ENCODE measurements at regions not wholly inside any gene's neighbourhood (a gene's known extent, or its start where the extent isn't known, plus 50 kb on each side); places are given as distances from the start of the nearest gene placed in this dataset.

DNA sequence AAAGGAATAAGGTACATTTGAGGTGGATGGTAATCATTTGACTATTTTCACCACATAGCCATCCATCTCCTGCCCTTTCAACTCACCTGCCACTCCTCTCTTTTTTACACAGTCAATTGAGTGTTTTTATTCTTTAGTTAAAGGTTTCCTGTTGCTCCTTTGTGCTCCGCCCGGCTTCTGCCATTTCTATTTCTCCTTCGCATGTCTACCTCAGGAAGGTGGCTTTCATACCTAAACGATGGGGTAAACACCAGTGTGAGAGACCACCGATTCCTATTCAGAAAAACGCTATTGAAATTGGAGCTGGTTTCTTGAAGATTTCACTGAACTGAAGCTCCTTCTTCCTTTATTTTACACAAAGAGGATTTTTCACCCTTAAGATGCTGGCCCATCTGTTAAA lies 1628.0 kb upstream of the PIK3C3 start:
- TF ChIP-seq, protein P1, sequence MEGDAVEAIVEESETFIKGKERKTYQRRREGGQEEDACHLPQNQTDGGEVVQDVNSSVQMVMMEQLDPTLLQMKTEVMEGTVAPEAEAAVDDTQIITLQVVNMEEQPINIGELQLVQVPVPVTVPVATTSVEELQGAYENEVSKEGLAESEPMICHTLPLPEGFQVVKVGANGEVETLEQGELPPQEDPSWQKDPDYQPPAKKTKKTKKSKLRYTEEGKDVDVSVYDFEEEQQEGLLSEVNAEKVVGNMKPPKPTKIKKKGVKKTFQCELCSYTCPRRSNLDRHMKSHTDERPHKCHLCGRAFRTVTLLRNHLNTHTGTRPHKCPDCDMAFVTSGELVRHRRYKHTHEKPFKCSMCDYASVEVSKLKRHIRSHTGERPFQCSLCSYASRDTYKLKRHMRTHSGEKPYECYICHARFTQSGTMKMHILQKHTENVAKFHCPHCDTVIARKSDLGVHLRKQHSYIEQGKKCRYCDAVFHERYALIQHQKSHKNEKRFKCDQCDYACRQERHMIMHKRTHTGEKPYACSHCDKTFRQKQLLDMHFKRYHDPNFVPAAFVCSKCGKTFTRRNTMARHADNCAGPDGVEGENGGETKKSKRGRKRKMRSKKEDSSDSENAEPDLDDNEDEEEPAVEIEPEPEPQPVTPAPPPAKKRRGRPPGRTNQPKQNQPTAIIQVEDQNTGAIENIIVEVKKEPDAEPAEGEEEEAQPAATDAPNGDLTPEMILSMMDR (IDR thresholded peaks at IDR 0.05; ENCODE audit: low read depth, low read length), result no peak
- H3K4me3 ChIP-seq (replicated peaks in 1 of 2; ENCODE audit: low read depth in 2 of 2, low read length in 2 of 2), result no peak overlapping the region
- no peak for DNase-seq (ENCODE audit: low read depth in 2 of 2)

DNA sequence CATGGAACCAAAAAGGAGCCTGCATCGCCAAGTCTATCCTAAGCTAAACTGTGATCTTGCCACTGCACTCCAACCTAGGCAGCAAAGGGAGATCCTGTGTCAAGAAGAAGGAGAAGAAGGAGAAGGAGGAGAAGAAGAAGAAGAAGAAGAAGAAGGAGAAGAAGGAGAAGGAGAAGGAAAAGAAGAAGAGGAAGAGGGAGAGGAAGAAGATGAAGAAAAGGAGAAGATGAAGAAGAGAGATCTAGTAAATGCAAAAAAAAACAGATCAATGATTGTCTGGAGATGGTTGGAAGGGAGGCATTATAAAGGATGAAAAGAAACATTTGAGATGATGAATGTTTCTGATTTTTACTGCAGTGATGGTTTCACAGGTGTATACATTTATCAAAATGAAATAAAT lies 1629.0 kb upstream of the PIK3C3 start:
- TF ChIP-seq, protein P1 (IDR thresholded peaks at IDR 0.05; ENCODE audit: low read depth, low read length), result no peak
- H3K4me3 ChIP-seq (replicated peaks in 1 of 2; ENCODE audit: low read depth in 2 of 2, low read length in 2 of 2), result no peak overlapping the region
- DNase-seq (ENCODE audit: low read depth in 2 of 2), result no peak

DNA sequence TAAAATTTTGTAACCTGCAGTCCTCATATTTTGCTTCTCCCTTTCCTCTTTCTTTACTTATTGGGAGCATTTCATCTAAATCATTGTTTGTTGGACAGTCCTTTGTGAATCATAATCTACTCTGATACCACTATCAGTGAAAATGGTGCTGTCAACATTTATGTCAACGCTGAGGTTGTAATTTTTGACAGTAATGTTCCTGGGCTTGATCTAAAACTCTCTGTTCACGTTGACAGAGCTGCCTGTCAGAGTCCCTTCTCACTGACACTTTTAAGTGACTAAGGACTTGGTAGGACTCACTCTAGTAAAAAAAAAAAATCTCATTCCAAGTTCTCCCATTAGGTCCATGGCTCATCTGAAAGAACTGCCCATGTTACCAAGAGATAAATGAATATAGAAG lies 1640.8 kb upstream of the PIK3C3 start:
- H3K4me3 ChIP-seq (replicated peaks in 1 of 2; ENCODE audit: low read depth in 2 of 2, low read length in 2 of 2), result no peak overlapping the region
- no peak for DNase-seq (ENCODE audit: low read depth in 2 of 2)
- TF ChIP-seq, protein P1 (IDR thresholded peaks at IDR 0.05; ENCODE audit: low read depth, low read length), result no peak

GRCh38 chr18:40313030-40313642 lies 1641.9 kb upstream of the PIK3C3 start:
- no peak for DNase-seq (ENCODE audit: low read depth in 2 of 2)
- TF ChIP-seq, protein P1 (IDR thresholded peaks at IDR 0.05; ENCODE audit: low read depth, low read length), result no peak
- H3K4me3 ChIP-seq (replicated peaks in 1 of 2; ENCODE audit: low read depth in 2 of 2, low read length in 2 of 2), result no peak overlapping the region

- TF ChIP-seq, protein P1 (IDR thresholded peaks at IDR 0.05; ENCODE audit: low read depth, low read length), result no peak
- H3K4me3 ChIP-seq (replicated peaks in 1 of 2; ENCODE audit: low read depth in 2 of 2, low read length in 2 of 2), result no peak overlapping the region
- DNase-seq (ENCODE audit: low read depth in 2 of 2), result no peak
These were observed 1647.4 kb upstream of the PIK3C3 start for GRCh38 chr18:40307627-40308026.

GRCh38 chr18:40296717-40297413 lies 1658.2 kb upstream of the PIK3C3 start:
- no peak for DNase-seq (ENCODE audit: low read depth in 2 of 2)
- no peak overlapping the region for H3K4me3 ChIP-seq (replicated peaks in 1 of 2; ENCODE audit: low read depth in 2 of 2, low read length in 2 of 2)
- TF ChIP-seq, protein P1 (IDR thresholded peaks at IDR 0.05; ENCODE audit: low read depth, low read length), result no peak
